HEK293 (cell line): ENCODE measurements at regions not wholly inside any gene's neighbourhood (a gene's known extent, or its start where the extent isn't known, plus 50 kb on each side); places are given as distances from the start of the nearest gene placed in this dataset.
"Not testable (repeated sequence)": the region's sequence is repeated elsewhere in the genome, so short reads cannot be mapped to it uniquely, and the experiment has no call there.

Source experiments
- CTCF ChIA-PET: fragments of 350-600 bp; formaldehyde crosslinking; extraction: SDS; loops from one replicate; lab custom pipeline; 2021; ENCODE audit warnings: antibody characterized with exemption; lab: Yijun Ruan, JAX
- POLR2A ChIA-PET: fragments of 300-600 bp; formaldehyde crosslinking; extraction: SDS; loops from one replicate; lab custom pipeline; 2020; ENCODE audit warnings: antibody characterized with exemption, inconsistent platforms; lab: Yijun Ruan, JAX
- H3K27ac ChIP-seq: fragments of 200-500 bp; sonication (Bioruptor generic); 2 replicates; pipeline ENCODE4 v1.5.1; 2014; ENCODE audit warnings: low read depth, low read length, control low read depth, inconsistent platforms; ENCODE audit errors: extremely low read depth
- H3K36me3 ChIP-seq, 2 experiments: fragments of 200-500 bp in 1 of 2; sonication (Bioruptor generic) in 1 of 2; 1 replicate in 1 of 2; 2 replicates in 1 of 2; pipeline ENCODE4 v1.5.1; 2014 to 2017; ENCODE audit warnings: inconsistent platforms in 2 of 2, low read length in 2 of 2; ENCODE audit not compliant: control insufficient read depth in 2 of 2, insufficient read depth in 1 of 2
- H3K4me1 ChIP-seq: fragments of 200-500 bp; sonication (Bioruptor generic); 2 replicates; pipeline ENCODE4 v1.5.1; 2014; ENCODE audit warnings: mild to moderate bottlenecking, low read length, inconsistent platforms; ENCODE audit not compliant: control insufficient read depth, insufficient read depth
- H3K4me3 ChIP-seq: 2 replicates; pipeline ENCODE4 v1.5.1; 2011; ENCODE audit warnings: low read depth, mild to moderate bottlenecking, control low read depth, low read length, moderate library complexity
- H3K9me3 ChIP-seq: fragments of 200-500 bp; sonication (Bioruptor generic); 2 replicates; pipeline ENCODE4 v1.5.1; 2014; ENCODE audit warnings: low read depth, low read length, inconsistent platforms; ENCODE audit not compliant: control insufficient read depth, insufficient read depth
- HIC1 ChIP-seq: fragments of 450-650 bp; formaldehyde crosslinking; IDR thresholded peaks from 2 replicates; pipeline ENCODE4 v1.5.1; 2016; ENCODE audit warnings: missing biosample characterization, missing genetic modification characterization
- HOXD13 ChIP-seq: sonication (generic); formaldehyde crosslinking; IDR thresholded peaks from 2 replicates; pipeline ENCODE4 v1.8.0; 2022; ENCODE audit warnings: missing genetic modification reagents, borderline replicate concordance
- ZBTB48 ChIP-seq: fragments of 450-650 bp; formaldehyde crosslinking; IDR thresholded peaks from 2 replicates; pipeline ENCODE4 v1.5.1; 2016; ENCODE audit warnings: missing biosample characterization, missing genetic modification characterization
- ZNF266 ChIP-seq: fragments of 450-650 bp; formaldehyde crosslinking; IDR thresholded peaks from 2 replicates; pipeline ENCODE4 v1.5.1; 2016; ENCODE audit warnings: missing biosample characterization, missing genetic modification characterization, low read depth
- ZNF558 ChIP-seq: fragments of 450-650 bp; formaldehyde crosslinking; IDR thresholded peaks from 2 replicates; pipeline ENCODE4 v1.5.1; 2016; ENCODE audit warnings: missing biosample characterization, missing genetic modification characterization
- ZNF624 ChIP-seq: fragments of 450-650 bp; formaldehyde crosslinking; IDR thresholded peaks from 2 replicates; pipeline ENCODE4 v1.5.1; 2017; ENCODE audit warnings: missing biosample characterization, missing genetic modification characterization
- ZSCAN5A ChIP-seq: fragments of 450-650 bp; formaldehyde crosslinking; IDR thresholded peaks from 2 replicates; pipeline ENCODE4 v1.5.1; 2016; ENCODE audit warnings: missing biosample characterization, missing genetic modification characterization

- POLR2A ChIA-PET, CTCF ChIA-PET, H3K9me3 ChIP-seq, H3K36me3 ChIP-seq, H3K4me1 ChIP-seq, H3K4me3 ChIP-seq, H3K27ac ChIP-seq: not testable (repeated sequence)
Observed at GRCh38 chr1:83423382-83423781, 575.5 kb downstream of the TTLL7 start.

GRCh38 chr1:83418558-83418957 is 580.4 kb downstream of the TTLL7 start:
- no peaks in the 10 kb centered on the region for H3K4me1 ChIP-seq
- no peak for TF ChIP-seq ZBTB48
- no peak for TF ChIP-seq HIC1 (tag by site-specific recombination)
- TF ChIP-seq ZNF266 = no peak
- no peak for TF ChIP-seq ZNF558 (tag by site-specific recombination)
- no peak for TF ChIP-seq HOXD13 (CRISPR knock-in tag)
- TF ChIP-seq ZSCAN5A (tag by site-specific recombination) = no peak
- TF ChIP-seq ZNF624 (tag by site-specific recombination) = no peak
- no peak overlapping the region for H3K4me3 ChIP-seq
- H3K27ac ChIP-seq = no peak overlapping the region
- no peaks in the 10 kb centered on the region for H3K9me3 ChIP-seq
- H3K36me3 ChIP-seq = no peaks in the 10 kb centered on the region
- ChIA-PET CTCF (no interaction called here), POLR2A (no interaction called here)

- H3K36me3 ChIP-seq, H3K4me1 ChIP-seq, CTCF ChIA-PET, H3K9me3 ChIP-seq, H3K27ac ChIP-seq, POLR2A ChIA-PET, H3K4me3 ChIP-seq: not testable (repeated sequence)
Observed at GRCh38 chr1:83413839-83414107, 585.2 kb downstream of the TTLL7 start.

- CTCF ChIA-PET, H3K27ac ChIP-seq, POLR2A ChIA-PET: not testable (repeated sequence)
Observed at GRCh38 chr1:83410746-83411413, 588.1 kb downstream of the TTLL7 start.

GRCh38 chr1:83406693-83407371 is 592.1 kb downstream of the TTLL7 start:
- H3K4me3 ChIP-seq, H3K27ac ChIP-seq, POLR2A ChIA-PET, H3K9me3 ChIP-seq, H3K36me3 ChIP-seq, H3K4me1 ChIP-seq, CTCF ChIA-PET: not testable (repeated sequence)

More at GRCh38 chr1:83410746-83411413, 588.1 kb downstream of the TTLL7 start:
- not testable (repeated sequence) for H3K9me3 ChIP-seq, H3K4me3 ChIP-seq, H3K4me1 ChIP-seq, H3K36me3 ChIP-seq

- CTCF ChIA-PET, H3K4me3 ChIP-seq, H3K4me1 ChIP-seq, H3K9me3 ChIP-seq, H3K36me3 ChIP-seq, H3K27ac ChIP-seq, POLR2A ChIA-PET: not testable (repeated sequence)
Observed at GRCh38 chr1:83405789-83406188, 593.1 kb downstream of the TTLL7 start.

GRCh38 chr1:83403500-83403899 is 595.4 kb downstream of the TTLL7 start:
- H3K36me3 ChIP-seq, POLR2A ChIA-PET, H3K4me3 ChIP-seq, H3K9me3 ChIP-seq, H3K4me1 ChIP-seq, CTCF ChIA-PET, H3K27ac ChIP-seq: not testable (repeated sequence)

- CTCF ChIA-PET, H3K4me1 ChIP-seq, POLR2A ChIA-PET, H3K4me3 ChIP-seq, H3K36me3 ChIP-seq, H3K9me3 ChIP-seq, H3K27ac ChIP-seq: not testable (repeated sequence)
Observed at GRCh38 chr1:83401146-83401545, 597.8 kb downstream of the TTLL7 start.

GRCh38 chr1:83400173-83400572 is 598.8 kb downstream of the TTLL7 start:
- POLR2A ChIA-PET, H3K4me3 ChIP-seq: not testable (repeated sequence)

More at GRCh38 chr1:83400173-83400572, 598.8 kb downstream of the TTLL7 start:
- CTCF ChIA-PET, H3K27ac ChIP-seq, H3K36me3 ChIP-seq, H3K4me1 ChIP-seq, H3K9me3 ChIP-seq: not testable (repeated sequence)
